HG03175 (cell line): ENCODE measurements at regions not wholly inside any gene's neighbourhood (a gene's known extent, or its start where the extent isn't known, plus 50 kb on each side); places are given as distances from the start of the nearest gene placed in this dataset.
"Not testable (repeated sequence)": the region's sequence is repeated elsewhere in the genome, so short reads cannot be mapped to it uniquely, and the experiment has no call there.

Experiments
- ATAC-seq: cut with Tn5 transposase; IDR thresholded peaks from one replicate; pipeline ENCODE4 v1.9.1; 2021; ENCODE audit warnings: mild to moderate bottlenecking, moderate library complexity; ENCODE audit not compliant: unreplicated experiment

DNA sequence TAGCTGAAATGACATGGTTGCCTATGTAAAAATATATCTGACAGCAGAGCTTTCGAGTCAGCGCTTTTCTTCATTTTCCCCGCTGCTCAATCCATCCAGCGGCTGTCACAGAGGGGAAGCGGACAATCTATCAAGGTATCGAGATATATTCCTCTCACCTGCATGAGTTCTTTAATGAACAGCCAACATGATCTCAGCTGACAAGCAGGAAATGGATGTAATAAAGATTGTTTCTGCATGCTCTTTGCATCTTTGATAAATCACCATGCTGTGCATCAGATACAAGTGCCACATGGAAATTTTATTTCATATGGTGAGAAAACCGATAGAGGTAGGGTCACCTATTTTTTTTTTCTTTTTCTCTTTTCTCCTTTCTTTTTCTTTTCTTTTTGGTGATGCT is 602.3 kb upstream of the MMS22L start:
- ATAC-seq, result no peak

DNA sequence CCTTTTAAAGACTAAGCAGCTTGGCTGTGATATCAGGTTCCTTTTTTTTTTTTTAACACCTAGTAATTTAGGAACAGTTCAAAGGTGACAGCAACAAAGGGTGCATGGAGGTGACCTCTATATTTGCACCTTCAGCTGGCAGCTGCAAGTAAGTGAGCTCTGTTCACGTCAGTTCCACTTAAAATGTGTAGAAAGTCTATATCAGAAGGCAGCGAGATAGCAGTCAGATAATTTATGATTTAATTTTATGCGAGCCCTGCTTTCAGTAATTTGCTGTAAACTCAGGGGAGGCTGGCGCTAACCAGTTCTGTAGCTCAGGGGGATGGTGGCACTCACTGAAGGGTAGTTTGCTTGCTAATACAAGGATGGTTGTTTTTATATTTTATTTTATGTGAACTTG is 602.8 kb upstream of the MMS22L start:
- ATAC-seq, result no peak

DNA sequence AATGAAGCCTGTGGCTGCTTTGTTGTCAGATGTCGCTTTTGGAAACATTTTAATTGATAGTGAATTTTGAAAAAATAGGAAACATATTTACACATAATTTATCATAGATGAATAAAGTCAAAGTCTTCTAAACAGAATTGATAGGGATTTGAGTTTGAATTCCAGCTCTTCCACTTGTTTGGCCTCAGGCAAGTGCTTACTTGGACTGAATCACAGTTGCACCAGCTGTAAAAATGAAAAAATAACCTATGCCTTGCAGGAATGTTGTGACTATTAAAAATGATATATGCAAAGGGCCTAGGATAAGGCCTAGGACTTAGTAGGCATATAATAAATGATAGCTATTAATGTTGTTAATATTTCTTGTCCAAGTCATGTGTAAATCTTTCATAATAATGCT is 618.5 kb upstream of the MMS22L start:
- no peak for ATAC-seq

DNA sequence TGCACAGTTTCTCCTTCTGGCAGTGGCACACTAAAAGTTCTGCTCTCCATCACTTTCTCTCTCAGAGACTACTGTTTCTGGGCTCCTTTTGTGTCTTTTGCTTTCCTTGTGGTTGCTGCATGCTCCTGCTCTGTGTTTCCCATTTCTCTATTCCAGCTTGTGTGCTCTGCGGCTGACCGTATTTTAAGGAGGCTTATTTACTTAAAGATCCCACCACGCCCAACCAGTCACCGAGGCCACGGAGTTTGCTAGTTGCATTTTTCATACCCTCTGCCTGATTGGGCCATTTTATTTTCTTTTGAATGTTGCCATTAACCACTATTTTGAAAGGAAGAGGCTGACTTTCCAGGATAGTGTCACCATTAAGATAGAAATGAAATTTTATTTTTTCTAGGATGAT is 626.4 kb upstream of the MMS22L start:
- no peak for ATAC-seq

DNA sequence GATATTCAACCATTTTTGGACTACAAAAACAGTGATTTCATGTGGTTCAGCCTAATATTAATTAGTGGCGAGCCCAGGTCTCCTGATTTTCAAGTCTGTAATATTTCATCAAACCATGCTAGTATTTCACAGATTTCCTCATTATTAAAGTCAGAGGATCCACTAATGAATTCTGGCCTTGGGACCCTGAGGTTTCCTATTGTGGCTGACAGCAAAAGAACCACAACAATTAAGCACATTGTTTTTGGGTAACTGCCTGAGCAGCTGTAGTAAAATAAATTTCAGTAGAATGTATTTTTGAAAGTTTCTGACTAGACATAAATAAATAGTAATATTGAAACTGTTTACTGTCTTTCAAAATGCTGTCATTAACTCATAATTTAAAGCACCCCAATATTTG is 630.7 kb upstream of the MMS22L start:
- no peak for ATAC-seq

DNA sequence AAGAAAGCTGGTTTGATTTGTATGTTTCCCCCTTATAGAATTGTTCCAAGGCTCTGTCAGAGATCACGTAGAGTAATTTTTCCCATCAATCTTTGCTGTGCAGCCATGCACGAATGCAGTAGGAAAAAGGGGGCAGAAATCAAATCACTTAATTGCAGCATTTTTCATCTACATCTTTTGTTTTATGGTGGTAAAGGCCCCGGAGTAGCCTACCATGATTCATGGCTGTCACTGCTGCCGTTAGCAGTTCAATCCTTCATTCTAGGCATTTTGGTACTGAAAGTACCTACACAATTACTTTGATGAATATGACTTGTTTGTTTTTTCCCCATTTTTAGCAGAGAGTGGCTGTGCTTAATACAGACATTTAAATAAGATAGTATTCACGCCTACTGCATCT is 631.9 kb upstream of the MMS22L start:
- ATAC-seq, result no peak

DNA sequence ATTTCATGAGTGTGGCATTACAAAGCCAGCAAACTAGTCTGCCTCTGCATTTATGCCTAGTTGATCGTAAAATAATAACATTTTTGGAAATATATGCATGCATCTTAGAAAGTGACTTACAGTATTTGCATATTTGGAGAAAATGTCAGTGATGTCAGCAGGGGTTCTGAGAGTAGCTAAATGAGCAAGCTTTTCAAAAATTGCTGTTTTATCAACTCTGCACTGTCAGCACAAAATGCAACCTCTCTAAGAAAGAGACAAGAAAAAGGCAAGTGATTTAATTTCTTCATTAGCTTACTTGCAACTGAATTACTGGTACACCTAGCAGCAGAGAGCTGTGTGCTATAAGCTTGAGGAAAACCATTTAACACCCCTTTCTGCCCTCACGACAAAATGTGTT is 632.5 kb upstream of the MMS22L start:
- ATAC-seq, result no peak

DNA sequence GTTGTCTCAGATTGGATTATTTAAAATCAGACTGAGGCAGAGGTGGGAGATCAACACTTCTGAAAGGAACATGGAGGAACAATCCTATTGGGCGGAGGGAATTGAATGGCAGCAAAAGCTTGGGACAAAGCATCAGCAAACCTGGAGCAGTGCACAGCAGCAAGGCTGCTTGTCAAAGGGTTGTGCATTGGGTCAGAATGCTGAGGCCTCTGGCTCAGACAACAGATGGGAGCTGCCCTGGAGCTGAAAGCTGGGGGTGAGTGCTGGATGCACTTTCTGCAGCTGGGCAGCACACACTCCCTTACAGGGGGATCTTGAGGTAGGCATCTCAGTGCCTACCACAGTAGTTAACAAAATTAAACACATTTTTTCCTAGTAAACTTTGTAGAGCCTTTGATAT is 634.4 kb upstream of the MMS22L start:
- ATAC-seq, result no peak

DNA sequence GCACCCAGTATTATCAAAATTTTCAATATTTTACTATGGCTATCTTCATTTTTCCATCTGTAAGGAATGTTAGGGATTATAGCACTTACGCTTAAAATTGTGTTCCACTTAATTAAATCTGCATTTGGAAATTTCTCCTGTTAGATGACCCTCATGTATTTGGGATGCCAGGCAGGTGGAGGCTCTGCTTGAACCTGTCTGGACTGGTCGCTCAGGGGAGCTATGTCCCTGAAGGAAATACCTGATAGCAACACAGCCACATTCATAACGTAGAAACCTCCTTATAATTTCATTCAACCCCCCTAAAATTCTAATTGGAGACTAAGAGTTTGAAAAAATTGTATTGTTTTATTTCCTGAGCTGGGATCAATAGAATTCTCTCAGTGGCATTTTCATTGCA is 636.0 kb upstream of the MMS22L start:
- ATAC-seq, result no peak

DNA sequence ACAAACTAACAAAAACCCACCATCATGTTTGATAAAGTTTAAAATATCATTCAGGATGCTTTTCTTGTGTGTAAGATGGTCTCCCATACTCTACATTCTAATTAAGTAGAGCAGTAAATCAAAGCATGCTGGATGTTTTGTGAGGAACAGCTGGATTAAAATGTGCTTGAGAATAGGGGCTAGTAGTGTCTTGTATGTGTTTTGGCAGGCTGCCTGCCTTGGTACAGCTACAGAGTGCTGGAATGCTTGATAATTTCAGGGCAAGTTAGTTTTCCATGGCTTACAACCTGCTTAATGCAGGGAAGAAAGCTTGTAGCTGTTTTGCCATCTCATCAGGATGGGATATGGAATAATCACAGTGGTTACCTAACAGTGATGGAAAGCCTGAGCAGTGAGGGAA is 636.6 kb upstream of the MMS22L start:
- ATAC-seq, result no peak

DNA sequence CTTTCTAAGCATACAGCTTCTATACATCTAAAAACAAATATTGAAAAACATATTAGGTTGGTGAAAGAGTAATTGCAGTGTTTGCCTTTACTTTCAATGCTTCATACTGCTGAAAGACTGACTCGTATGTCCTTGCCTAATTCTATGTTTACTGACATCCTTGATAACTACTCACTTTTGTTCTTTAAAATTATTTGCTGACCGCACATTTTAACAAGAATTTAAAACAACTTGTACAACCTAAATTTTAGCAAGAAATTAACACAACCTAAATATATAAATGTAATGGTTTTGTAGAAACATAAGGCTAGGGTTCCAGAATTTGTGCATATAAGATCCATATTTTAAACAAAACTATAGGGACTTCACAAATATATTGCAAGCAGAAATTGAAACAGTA is 640.2 kb upstream of the MMS22L start:
- no peak for ATAC-seq

DNA sequence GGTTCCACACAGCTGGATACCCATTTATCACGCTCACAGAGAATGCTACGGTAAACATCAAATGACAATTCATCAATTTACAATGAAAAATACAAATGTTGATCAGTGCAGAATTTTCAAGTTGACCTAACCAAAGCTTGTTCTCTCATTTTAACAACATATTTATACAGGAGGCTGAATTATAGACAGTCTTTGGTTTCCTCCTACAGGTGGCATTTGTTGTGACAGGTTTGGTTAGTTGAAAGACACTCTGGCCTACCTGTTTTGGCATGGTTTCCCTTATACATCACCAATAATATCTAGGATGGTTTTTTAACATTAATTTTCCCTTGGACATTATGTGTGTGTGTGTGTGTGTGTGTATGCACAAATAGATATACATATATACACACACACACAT is 642.5 kb upstream of the MMS22L start:
- peak; percentile 41 for ATAC-seq

DNA sequence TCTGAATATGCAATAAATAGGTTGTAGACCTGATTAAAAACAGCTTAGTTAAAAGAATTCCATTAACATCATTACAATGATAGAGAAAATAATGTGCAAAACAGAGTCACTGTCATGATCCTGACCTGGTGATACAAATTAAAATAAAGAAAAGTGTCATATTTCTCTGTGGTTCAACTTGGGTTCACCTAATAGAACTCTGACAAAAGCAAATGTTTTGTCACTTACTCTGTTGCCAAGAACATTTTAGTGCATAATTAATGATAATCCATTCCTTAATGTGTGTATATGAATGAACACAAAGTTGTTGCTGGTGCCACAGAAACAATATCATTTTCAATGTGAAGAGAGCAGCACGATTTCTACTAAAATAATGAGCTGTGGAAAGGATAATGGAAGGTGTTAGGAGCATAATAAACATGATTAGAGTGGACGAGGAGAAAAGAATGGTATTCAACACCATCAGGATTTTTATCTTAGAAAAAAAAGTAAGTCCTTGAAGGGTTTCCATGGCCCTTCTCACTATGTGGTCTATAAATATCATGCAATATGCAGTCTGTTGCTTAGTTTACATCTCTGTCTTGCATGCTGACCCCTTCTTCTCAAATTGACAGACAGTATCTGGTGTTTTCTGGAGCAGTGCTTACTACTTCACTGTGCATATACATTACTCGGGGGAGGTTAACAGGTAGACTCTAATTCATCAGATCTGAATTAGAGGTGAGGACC is 656.6 kb upstream of the MMS22L start:
- no peak for ATAC-seq

DNA sequence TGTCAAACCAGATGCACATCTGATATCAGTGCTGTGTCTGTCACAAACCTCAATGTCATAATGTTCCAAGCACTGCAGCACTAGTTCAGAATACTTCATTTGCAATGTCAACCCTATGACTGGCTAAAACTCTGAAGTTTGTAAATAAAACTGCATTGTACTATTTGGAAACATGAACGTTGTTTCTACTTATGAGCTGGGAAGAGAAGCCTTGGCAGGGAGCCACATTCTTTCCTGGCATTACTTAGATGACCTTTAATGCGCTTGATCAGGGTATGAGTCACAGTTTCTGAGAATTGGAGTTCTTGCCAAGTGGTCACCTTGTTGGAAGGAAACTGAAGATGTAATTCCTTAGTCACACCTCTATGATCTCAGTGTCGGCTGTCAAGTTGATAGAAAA is 664.8 kb upstream of the MMS22L start:
- no peak for ATAC-seq

DNA sequence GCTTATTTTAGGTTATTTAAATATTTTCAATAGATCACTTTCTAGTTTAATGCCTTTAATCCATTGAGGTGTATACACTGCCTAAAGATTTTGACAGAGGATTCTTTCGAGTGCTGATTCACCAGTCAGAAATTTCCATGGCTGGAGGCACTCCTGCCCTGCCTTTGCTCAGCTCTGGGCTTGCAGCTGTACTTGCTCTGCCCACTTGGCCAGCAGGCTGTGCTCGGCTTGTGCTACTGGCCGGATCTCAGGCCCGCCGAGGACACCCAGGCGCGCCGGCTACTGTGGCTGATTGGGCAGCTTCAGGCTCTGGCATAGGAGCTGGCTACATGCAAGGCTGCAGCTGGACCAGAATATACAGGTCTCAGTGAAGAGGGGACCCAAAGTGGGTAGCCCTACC is 675.1 kb upstream of the MMS22L start:
- ATAC-seq, result no peak

DNA sequence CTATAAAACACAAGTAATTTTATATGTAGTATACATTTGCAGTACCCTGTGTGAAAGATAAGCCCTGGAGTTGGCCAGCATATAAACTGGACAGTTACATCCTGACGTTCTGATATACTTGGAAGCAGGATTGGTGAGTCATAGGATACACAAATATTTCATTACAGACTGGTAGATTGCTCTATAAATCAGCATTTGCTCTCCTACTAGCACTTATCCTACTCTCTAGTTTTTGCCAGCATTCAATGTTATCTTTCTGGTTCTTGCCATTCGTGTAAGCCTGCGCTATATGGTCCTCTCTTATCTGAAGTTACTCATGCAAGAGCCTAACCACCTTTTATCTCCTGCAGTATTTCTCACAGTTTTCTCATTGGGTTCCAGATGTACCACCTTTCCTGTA is 680.2 kb upstream of the MMS22L start:
- ATAC-seq, result no peak

DNA sequence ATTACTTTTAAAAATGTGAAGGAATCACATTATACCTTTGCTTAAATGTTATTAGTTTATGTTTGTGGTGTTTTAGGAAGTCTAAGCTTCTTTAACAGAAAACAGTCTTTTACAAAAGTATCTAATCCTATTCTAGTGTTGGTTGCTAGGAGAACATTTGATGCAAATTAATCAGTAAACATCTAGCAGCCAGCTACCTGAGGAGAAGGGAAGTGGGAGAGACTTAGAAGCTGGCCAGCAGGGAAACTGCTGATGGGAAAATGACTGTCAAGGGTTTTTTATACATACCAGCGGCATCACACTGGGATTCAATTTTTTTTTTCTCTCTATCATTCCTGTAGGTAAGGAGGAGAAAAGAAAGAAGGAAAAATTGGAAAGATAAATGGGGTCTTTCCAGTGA is 686.0 kb upstream of the MMS22L start:
- no peak for ATAC-seq

DNA sequence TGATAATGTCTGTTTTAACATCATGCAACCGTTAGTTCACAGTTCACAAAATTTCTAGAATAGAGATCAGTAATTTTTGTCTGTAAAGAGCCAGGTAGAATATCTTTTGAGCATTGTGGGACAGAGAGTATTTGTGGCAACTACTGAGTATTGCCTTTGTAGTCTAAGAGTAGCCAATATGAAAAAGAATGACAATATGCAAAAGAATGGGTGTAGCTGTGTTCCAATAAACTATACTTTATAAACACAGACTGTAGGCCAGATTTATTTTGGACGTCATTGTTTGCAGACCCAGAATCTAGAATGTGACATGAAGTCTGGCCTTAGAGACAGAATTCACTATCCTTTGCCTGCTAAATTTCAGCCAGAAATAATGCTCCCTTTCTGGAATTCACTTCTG is 694.1 kb upstream of the MMS22L start:
- no peak for ATAC-seq

DNA sequence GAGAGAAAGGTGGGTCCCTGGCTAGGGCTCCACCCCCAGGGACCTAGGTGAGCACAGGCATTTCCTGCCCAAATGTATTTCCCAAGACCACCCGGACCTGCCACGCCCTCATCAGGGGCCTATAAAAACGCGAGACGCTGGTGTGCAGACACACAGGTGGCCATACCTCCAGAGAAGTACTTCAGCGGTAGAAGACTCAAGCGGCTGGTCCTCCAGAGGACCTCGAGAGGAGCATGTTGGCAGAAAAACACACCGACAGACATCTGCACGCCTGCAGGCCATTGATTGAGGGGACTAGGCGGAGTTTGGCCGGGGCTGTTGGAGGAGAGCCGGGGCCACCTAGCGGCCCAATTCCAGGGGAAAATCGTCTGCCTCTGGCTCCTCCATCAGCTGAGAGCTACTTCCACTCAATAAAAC is 695.8 kb upstream of the MMS22L start:
- ATAC-seq, result no peak

DNA sequence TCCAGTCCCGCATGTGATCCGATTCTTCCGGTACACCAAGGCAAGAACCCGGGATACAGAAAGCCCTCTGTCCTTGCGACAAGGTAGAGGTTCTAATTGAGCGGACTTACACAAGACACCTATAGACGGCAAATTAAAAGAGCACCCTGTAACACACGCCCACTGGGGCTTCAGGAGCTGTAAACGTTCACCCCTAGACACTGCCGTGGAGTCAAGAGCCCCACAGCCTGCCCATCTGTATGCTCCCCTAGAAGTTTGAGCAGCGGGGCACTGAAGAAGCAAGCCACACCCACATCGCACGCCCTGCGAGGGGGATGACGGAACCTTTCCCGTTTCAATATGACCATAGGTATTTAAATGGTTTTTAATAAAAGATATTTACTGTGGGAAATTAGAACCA is 696.3 kb upstream of the MMS22L start:
- not testable (repeated sequence) for ATAC-seq

DNA sequence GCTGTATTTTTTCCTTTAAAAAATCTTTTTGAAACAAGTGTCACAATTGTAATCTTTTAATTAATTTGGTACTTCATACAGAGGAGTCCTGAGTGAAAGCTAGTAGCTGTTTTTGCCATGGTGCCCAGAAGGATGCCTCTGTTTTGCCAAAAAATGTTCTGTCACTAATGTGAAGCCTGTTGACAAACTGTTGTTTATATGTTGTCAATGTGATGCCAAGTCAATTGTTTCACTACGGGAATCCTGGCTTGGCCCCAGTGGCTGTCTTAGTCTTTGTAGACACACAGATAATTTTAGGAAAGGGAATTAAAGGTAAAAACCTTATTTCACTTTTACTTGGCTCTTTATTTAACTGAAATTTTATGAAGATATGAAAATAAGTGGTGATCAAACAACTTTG is 706.4 kb upstream of the MMS22L start:
- no peak for ATAC-seq

DNA sequence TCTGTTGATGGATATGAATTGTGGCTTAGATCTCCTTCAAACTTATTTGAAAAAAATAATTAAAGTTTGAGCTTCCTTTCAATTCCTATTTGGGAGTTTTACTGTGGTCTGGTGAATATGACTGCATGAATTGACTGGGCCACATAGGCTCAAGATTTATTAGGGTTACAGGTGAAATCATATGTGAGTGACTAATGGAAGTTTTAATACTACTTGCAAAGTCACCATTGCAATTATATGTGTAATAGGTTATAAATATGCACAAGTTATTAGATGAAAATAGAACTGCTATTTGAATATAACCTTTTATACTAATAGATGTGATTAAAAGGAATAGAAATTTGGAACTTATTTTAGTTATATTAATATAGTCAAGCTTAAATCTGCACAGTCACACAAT is 712.1 kb upstream of the MMS22L start:
- ATAC-seq, result no peak

DNA sequence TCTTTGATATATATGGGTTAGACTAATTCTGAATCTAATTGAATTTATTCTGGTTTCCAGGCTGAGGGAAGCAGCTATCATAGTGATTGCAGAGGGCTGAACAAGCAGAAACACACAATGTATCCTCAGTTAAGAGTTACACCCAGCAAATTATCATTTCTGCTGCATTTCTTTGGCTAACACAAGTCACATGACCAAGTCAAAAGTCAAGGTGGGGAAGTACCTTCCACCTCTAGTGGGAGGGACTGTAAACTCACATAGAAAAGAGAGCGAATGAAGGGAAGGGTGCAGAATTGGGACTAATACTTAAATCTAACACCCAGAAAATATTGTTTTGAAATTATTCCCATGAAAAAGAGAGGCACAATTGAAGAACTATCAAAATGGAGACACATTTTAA is 719.7 kb upstream of the MMS22L start:
- ATAC-seq, result no peak
